Fibroblast of lung (primary cell): ENCODE measurements at regions not wholly inside any gene's neighbourhood (a gene's known extent, or its start where the extent isn't known, plus 50 kb on each side); places are given as distances from the start of the nearest gene placed in this dataset.

Source experiments
- DNase-seq, 2 donors: peaks; one replicate each; pipeline versions ENCODE4 v3.0.0 to v3.0.0-alpha.2; 2010; ENCODE audit warnings: low read depth in 2 of 2
- H2AFZ ChIP-seq: 2 replicates; pipeline ENCODE4 v1.5.1; 2012; ENCODE audit warnings: low read length, control low read depth, inconsistent platforms
- H3K27ac ChIP-seq: 2 replicates; pipeline ENCODE4 v1.5.1; 2011; ENCODE audit warnings: low read length, control low read depth; ENCODE audit not compliant: insufficient read depth
- H3K27me3 ChIP-seq: 2 replicates; pipeline ENCODE4 v1.5.1; 2011; ENCODE audit warnings: mild to moderate bottlenecking, low read length; ENCODE audit not compliant: control insufficient read depth, insufficient read depth
- H3K36me3 ChIP-seq: 2 replicates; pipeline ENCODE4 v1.5.1; 2011; ENCODE audit warnings: low read length; ENCODE audit not compliant: control insufficient read depth, insufficient read depth
- H3K4me1 ChIP-seq: 2 replicates; pipeline ENCODE4 v1.5.1; 2011; ENCODE audit warnings: low read length; ENCODE audit not compliant: control insufficient read depth, insufficient read depth; ENCODE audit errors: extremely low read depth
- H3K4me2 ChIP-seq: 2 replicates; pipeline ENCODE4 v1.5.1; 2011; ENCODE audit warnings: low read length, control low read depth; ENCODE audit not compliant: insufficient read depth; ENCODE audit errors: extremely low read depth
- H3K4me3 ChIP-seq, 4 experiments: fragments of 200-600 bp in 1 of 4; sonication (generic) in 1 of 4; replicated peaks in 1 of 4; 2 replicates each; pipeline ENCODE4 v1.5.1; 2011 to 2016; ENCODE audit warnings: low read length in 4 of 4, low read depth in 3 of 4, mild to moderate bottlenecking in 3 of 4, control low read depth in 2 of 4, inconsistent platforms in 1 of 4, mixed read lengths in 1 of 4; ENCODE audit not compliant: insufficient read depth in 1 of 4; ENCODE audit errors: control extremely low read depth in 1 of 4
- H3K79me2 ChIP-seq: 2 replicates; pipeline ENCODE4 v1.5.1; 2012; ENCODE audit warnings: mild to moderate bottlenecking, low read length, inconsistent platforms; ENCODE audit not compliant: control insufficient read depth, insufficient read depth
- H3K9ac ChIP-seq: 2 replicates; pipeline ENCODE4 v1.5.1; 2011; ENCODE audit warnings: mild to moderate bottlenecking, low read length, control low read depth; ENCODE audit not compliant: insufficient read depth
- H3K9me3 ChIP-seq: 2 replicates; pipeline ENCODE4 v1.5.1; 2012; ENCODE audit warnings: low read depth, low read length; ENCODE audit not compliant: control insufficient read depth, insufficient read depth
- H4K20me1 ChIP-seq: 2 replicates; pipeline ENCODE4 v1.5.1; 2011; ENCODE audit warnings: low read length; ENCODE audit not compliant: control insufficient read depth, insufficient read depth; ENCODE audit errors: extremely low read depth
- CTCF ChIP-seq, 2 donors: IDR thresholded peaks in 1 of 2; conservative IDR thresholded peaks in 1 of 2; 1 replicate in 1 of 2; 2 replicates in 1 of 2; pipeline ENCODE4 v1.5.1; 2011 to 2012; ENCODE audit warnings: low read length in 2 of 2, control low read depth in 1 of 2, inconsistent platforms in 1 of 2, low read depth in 1 of 2, mild to moderate bottlenecking in 1 of 2
- EZH2 ChIP-seq: IDR thresholded peaks from 2 replicates; pipeline ENCODE4 v1.5.1; 2012; ENCODE audit warnings: low read length, control low read depth, mild to moderate bottlenecking; ENCODE audit errors: missing control alignments

DNA sequence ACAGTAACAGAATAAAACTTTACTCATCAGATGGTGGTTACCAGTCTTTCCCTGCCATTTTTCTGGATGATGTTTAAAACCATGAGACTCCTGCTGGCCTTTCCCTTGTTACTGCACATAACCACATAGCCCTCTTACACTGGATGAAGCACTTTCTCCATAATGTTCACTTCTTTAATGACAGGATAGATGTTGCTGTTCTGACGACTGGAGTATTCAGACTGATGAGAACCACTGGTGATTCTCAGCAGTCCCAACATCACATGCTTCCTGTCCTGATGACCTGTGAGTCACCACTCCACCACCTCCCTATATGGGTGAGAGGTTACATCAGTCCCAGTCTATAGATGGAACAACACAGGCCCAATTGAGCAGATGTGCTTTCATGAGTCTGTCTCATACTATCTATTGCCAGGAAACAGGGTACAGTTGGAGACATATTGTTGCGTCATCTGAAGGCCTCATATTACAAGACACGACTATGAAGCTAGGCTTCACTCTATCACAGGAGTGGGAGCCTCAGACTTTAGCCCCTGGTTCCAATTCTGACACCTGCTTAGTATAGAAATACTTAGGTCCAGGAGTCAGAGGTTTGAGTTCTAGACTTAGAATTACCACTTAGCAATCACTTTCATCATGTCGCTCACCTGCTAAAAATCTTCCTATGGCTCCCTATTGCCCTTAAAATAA lies 145.7 kb upstream of the KLF7 start:
- Histone ChIP-seq H3K27ac (peak overlapping the region; percentile 81), H3K9ac (no peak overlapping the region), H3K4me1 (peaks cover 10% of the 10 kb centered on the region), H3K79me2 (no peaks in the 10 kb centered on the region), H3K9me3 (no peaks in the 10 kb centered on the region), H3K4me2 (no peak overlapping the region), H3K27me3 (no peaks in the 10 kb centered on the region), H4K20me1 (no peaks in the 10 kb centered on the region), H2AFZ (no peak overlapping the region), H3K4me3 (peak overlapping the region in 1 of 4 experiments; percentile 9), H3K36me3 (no peaks in the 10 kb centered on the region)
- peak; percentile 87 to 100 for DNase-seq
- no peak for TF ChIP-seq EZH2
- TF ChIP-seq CTCF (conservative IDR thresholded peaks at IDR 0.05 in 1 of 2, IDR thresholded peaks at IDR 0.05 in 1 of 2; ENCODE audit: low read depth in 1 of 2, low read length in 2 of 2) = peak; percentile 56 to 66

DNA sequence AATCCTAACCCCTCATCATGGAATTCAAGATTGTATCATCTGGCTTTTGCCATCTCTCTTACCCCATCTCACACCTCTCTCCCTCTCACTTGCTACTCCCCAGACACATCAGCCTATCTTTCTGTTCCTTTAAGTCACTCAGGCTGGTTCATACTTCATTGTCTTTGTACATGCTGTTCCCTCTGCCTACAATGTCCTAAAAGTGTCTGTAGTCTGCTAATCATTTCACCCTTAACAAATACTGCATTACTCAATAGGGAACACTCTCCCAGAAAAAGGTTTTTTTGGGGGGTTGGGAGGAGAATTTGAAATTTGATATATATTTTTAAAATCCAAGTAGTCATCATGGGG lies 146.2 kb upstream of the KLF7 start:
- Histone ChIP-seq H2AFZ (no peak overlapping the region), H3K4me1 (peaks cover 10% of the 10 kb centered on the region)

GRCh38 chr2:207313947-207314346 lies 148.2 kb upstream of the KLF7 start:
- no peak for TF ChIP-seq EZH2
- no peak for TF ChIP-seq CTCF (conservative IDR thresholded peaks at IDR 0.05 in 1 of 2, IDR thresholded peaks at IDR 0.05 in 1 of 2; ENCODE audit: low read depth in 1 of 2, low read length in 2 of 2)

More for the DNA sequence above, 146.2 kb upstream of the KLF7 start:
- Histone ChIP-seq H4K20me1 (no peaks in the 10 kb centered on the region), H3K4me2 (no peak overlapping the region), H3K9ac (no peak overlapping the region), H3K79me2 (no peaks in the 10 kb centered on the region), H3K9me3 (no peaks in the 10 kb centered on the region), H3K27me3 (no peaks in the 10 kb centered on the region), H3K4me3 (no peak overlapping the region), H3K36me3 (no peaks in the 10 kb centered on the region), H3K27ac (peak overlapping the region; percentile 41)
- DNase-seq = peak in 1 of 2 donors; percentile 39
- TF ChIP-seq EZH2 (no peak), CTCF (conservative IDR thresholded peaks at IDR 0.05 in 1 of 2, IDR thresholded peaks at IDR 0.05 in 1 of 2; ENCODE audit: low read depth in 1 of 2, low read length in 2 of 2) (peak in 1 of 2 donors; percentile 1)

More at GRCh38 chr2:207313947-207314346, 148.2 kb upstream of the KLF7 start:
- no peaks in the 10 kb centered on the region for H3K9me3 ChIP-seq
- no peaks in the 10 kb centered on the region for H3K36me3 ChIP-seq
- H2AFZ ChIP-seq = no peak overlapping the region
- no peaks in the 10 kb centered on the region for H4K20me1 ChIP-seq
- H3K9ac ChIP-seq = no peak overlapping the region
- H3K4me3 ChIP-seq = no peak overlapping the region
- H3K4me2 ChIP-seq = no peak overlapping the region
- DNase-seq = no peak
- no peak overlapping the region for H3K27ac ChIP-seq
- peaks cover 10% of the 10 kb centered on the region for H3K4me1 ChIP-seq
- H3K79me2 ChIP-seq = no peaks in the 10 kb centered on the region
- H3K27me3 ChIP-seq = no peaks in the 10 kb centered on the region
